CD4-positive, alpha-beta T cell treated with Interferon alpha-2 for 1 hour (primary cell): ENCODE measurements at regions not wholly inside any gene's neighbourhood (a gene's known extent, or its start where the extent isn't known, plus 50 kb on each side); places are given as distances from the start of the nearest gene placed in this dataset.

Source experiments
- DNase-seq, 2 donors: peaks; one replicate each; pipeline ENCODE4 v3.0.0-alpha.2; 2020 to 2022

- no peak for DNase-seq
Observed at GRCh38 chr9:26026423-26027100, 348.3 kb upstream of the TUSC1 start.

DNA sequence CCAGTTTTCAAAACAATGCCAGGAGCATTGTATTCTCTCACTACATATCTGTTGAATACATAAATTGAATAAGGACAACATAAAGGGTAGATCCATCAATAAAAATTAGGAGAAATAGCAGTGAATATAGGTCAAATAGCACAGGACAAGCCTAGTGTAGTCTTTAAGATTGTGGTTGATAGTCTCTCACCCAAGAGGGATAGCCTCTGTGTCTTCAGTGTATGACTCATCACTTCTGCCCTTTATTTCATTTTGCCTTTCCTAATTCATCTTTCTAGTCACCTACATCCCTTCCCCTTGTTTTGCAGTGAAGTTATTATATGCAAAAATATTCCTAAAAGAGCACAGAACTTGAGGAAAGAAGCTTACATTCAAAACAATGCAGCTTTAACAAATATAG, 335.0 kb upstream of the TUSC1 start:
- DNase-seq, result no peak

DNA sequence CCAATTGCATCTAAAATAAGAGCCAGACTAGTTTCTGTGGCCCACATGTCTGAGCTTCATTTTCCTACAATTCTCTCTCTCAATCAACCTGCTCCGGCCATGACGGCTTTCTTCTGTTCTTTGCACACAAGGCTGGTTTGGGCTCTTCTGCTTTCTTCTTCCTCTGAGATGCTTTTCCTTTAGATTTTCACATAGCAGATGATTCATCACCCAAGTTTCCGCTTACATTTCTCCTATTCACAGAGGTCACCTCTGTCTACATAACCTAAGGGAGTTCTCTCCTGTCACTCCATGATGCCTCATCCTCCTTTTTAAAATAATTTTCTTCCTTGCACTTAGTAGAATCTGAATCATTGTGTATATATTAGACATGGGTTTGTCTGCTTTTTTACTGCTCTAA, 334.6 kb upstream of the TUSC1 start:
- DNase-seq, result no peak

DNA sequence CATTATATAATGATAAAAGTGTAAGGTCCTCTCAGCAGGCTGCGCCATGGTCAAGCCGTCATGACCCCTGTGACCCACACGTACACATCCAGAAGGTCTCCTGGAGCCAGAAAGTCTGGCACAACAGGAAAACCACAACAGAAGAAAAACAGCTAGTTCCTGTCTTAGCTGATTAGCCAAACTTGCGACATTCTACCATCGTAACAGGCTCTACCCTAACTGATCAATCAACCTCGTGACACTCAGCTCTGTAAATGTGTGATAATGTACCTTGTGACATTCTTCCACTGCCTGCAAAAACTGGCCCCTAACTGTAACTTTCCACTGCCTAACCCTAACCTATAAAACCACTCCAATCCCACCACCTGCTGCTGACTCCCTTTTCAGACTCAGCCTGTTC, 316.4 kb upstream of the TUSC1 start:
- no peak for DNase-seq

DNA sequence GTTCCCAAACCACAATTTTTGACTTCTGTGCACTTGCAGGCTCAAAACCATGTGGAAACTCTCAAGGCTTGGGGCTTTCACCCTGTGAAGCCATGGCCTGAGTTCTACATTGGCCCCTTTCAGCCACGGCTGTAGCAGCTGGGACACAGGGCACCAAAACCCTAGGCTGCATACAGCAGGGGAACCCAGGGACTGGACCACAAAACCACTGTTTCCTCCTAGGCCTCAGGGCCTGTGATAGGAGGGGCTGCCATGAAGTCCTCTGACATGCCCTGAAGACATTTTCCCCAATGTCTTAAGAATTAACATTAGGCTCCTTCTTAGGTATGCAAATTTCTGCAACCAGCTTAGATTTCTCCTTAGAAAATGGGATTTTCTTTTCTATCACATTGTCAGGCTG, 312.1 kb upstream of the TUSC1 start:
- no peak for DNase-seq

DNA sequence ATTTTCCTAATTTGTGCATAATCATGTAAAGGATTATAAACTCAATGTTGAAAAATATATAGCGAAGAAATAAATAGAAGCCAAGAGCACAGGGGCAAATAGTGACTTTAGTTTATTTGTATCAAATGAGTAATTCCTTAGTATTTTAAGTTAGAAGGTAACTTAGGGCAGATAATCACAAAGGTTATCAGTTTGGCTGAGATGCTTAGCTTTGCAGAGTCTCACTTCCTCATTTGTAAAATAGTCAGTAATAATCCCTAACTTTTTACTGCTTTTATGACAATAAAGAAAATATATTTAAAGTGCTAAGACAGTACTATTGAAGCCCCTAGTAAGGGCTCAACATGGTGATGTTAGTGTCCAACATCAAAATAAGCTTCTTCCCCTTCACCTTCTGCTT, 297.4 kb upstream of the TUSC1 start:
- no peak for DNase-seq

GRCh38 chr9:25964239-25964638, 286.0 kb upstream of the TUSC1 start:
- no peak for DNase-seq

- DNase-seq, result no peak
Observed at GRCh38 chr9:25960178-25960577, 281.9 kb upstream of the TUSC1 start.

GRCh38 chr9:25954209-25954608, 276.0 kb upstream of the TUSC1 start:
- DNase-seq, result no peak

DNA sequence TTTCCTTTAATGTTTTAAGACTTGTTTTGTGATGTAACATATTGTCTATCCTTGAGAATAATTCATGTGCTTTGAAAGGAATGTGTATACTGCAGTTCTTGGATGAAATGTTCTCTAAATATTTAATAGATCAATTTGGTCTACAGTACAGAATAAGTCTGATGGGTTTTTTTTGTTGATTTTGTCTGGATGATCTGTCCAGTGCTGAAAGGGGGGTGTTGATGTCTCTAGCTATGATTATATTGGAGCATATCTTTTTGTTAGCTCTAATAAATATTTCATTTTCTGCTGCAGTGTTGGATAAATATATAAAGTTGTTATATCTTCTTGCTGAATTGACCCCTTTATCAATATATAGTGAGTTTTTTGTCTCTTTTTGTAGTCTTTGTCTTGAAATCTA, 269.9 kb upstream of the TUSC1 start:
- no peak for DNase-seq

DNA sequence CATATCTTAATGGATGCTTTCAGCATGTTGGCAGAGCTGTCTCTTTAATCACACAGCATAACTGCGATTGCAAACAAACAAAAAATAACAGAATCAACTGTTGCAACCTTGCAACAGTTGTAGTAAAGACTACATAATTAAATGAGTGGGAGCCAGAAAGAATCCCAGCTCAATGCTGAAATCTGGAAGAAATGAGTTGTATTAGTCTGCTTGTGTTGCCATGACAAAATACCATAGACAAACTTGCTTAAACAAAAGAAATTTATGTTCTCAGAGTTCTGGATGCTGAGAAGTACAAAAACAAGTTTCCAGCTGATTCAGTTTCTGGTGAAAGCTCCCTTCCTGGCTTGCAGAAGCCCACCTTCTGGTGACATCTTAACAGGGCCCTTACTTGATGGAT, 260.9 kb upstream of the TUSC1 start:
- no peak for DNase-seq

DNA sequence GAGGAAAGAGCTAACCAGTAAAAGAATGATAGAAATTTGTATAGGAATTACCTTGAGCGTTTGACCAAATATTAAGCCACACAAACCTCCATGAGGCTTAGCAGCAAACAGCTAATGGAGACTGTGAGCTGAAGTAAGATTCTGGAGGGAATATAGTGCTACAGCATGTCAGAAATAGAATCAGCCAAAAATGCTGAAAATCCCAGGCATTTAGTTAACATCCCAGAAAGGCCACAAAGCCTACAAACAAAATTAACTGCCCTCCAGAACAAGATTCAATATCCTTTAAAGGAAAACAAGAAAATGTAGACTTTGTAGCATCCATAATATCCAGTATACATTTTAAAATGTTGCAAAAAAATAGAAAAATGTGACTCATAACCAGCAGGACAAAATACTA, 257.8 kb upstream of the TUSC1 start:
- no peak for DNase-seq

DNA sequence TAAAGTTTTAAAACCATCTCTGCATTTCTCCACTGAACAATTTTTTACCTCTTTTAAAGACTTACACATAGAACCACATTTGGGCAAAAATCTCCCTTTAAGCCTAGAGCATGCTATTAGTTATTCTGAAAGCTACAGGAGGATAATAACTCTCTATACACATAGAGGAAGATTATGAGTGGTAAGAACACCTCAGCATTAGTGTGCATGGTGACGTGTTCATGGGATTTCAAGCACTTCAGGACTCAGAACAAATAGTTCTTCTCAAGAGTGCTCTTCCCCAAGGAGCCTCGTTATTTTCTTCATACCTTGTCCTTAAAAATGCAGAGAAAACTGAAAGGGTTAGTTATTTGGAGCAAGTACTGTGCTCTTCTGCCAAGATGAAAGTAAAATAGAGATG, 256.9 kb upstream of the TUSC1 start:
- DNase-seq, result no peak

DNA sequence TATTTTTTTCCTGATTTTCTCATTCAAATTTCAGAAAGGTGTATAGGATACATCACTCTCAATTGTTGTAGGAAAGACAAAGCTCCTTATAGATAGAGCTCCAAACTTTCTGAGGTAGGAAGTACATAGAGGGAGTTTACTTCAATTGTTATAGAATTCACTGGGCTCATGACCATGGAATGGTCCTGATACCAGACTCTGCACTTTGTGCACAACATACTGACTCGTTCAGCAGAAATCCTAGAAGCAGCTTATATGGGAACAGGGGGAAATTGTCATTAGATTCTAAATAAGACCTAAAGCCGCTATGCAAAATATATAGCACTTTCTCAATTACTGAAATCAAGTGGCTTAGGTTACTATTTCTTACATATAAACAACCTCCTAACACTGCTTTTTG, 240.5 kb upstream of the TUSC1 start:
- no peak for DNase-seq

GRCh38 chr9:25917731-25918362, 239.6 kb upstream of the TUSC1 start:
- DNase-seq, result no peak

DNA sequence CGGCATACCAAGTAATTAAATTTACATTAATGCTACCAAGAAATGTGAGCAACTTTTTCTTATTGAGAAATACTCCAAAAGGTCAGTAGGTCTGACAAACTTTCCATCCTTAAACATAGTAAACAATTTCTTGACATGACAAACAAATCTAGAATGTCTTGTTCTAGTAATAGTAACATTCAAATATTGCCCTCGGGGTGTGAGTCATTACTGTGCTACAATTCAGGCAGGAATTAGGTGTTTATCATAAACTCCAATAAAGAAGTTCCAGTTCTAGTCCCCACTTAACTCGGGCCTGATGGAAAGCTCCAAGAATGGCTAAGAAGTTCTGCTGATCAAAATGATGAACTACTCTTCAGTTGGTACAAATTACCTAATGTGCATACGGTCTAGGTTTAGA, 235.6 kb upstream of the TUSC1 start:
- DNase-seq, result no peak

- DNase-seq, result no peak
Observed at GRCh38 chr9:25904701-25905100, 226.5 kb upstream of the TUSC1 start.

DNA sequence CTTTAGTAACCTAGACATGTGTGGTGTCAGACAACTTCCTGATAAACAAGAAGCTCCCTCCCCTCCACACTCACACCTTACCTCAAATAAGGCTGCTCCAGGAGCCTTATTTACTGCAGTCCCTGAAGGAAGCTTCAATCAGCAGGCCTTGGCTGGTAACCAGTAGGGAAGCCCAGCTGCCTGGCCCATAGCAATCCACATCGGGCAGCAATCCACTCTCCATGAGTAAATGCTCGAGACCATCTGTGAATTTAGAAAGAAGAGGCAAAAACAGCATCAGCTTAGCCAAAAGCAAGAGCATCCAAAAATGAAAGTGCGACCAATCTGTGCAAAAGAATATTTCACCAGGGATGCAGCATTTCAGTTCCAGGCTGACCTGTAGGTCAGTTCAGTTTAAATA, 213.3 kb upstream of the TUSC1 start:
- DNase-seq, result no peak

DNA sequence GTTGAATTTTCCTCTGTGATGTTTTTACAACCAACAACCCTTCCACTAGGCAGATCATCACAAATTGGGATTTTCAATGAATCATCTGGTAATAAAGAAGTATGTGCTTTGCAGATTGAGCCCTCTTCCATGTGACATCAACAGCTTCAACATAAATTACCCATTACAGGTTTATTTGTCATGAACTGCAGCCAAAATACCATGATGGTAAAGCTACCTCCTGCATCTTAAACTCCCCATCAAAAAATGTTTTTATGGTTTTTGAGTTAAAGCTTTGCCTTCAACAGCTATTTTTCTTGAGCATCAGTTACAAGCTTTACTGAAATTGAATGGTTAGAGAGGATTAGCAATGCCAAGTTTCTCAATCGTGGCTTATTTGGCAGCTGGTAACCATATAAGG, 211.4 kb upstream of the TUSC1 start:
- DNase-seq, result no peak

DNA sequence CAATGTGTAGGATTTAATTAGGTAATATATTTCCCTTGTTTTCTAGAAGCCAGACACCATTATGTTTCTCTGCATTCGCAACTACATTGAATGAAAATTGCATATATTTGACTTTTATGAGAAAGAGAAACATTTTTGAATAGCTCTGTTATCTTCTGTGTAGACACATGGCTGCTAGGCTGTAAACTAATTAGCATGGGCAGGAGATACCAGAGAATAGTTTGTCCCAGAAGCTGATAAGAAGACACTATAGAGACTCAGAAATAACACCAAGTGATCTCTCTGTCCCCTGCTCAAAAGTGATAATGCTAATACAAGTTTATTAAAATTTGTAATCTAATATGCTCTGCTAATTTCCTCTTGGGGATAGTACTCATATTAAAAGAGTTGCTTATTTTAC, 198.0 kb upstream of the TUSC1 start:
- no peak for DNase-seq

GRCh38 chr9:25864509-25864908, 186.3 kb upstream of the TUSC1 start:
- DNase-seq, result no peak

DNA sequence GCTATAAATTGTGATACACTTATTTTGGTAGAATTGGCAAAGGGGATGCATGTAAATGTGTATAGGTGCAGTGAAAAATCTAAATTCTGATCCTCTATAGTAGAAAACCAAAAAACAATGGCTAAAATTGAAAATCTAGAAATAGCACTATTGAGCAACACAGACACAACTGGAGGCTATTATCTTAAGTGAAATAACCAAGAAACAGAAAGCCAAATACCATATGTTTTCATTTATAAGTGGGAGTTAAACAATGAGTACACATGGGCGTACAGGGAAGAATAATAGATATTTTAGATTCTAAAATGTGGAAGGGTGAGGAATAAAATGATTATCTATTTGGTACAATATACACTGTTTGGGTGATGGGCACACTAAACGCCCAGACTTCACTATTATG, 183.2 kb upstream of the TUSC1 start:
- no peak for DNase-seq

GRCh38 chr9:25857147-25857546, 178.9 kb upstream of the TUSC1 start:
- DNase-seq, result no peak

- DNase-seq, result no peak
Observed at GRCh38 chr9:25850803-25851202, 172.6 kb upstream of the TUSC1 start.

DNA sequence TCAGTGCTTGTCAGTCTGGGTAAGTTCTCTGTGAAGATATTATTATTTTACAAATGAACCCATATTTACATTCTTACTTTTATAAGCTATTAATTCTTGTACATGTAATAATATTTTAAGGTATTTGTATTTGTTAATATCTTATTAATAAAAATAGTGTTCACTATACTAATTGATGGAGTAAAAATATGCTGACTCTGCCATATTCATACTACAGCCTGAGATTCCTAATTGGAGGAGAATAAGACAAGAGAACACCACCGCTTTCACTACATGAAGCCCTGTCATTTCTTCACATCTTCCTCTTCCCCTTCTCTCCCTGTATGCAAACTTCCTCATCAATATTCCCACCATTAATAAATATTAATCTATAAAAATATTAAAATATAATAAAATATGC, 167.6 kb upstream of the TUSC1 start:
- DNase-seq, result no peak
